DND-41 (cell line): ENCODE measurements at regions not wholly inside any gene's neighbourhood (a gene's known extent, or its start where the extent isn't known, plus 50 kb on each side); places are given as distances from the start of the nearest gene placed in this dataset.

Source experiments
- CTCF ChIP-seq: IDR thresholded peaks from 2 replicates; pipeline ENCODE4 v1.5.1; 2012; ENCODE audit warnings: borderline replicate concordance, low read length, moderate library complexity, mild to moderate bottlenecking; ENCODE audit not compliant: poor library complexity, severe bottlenecking; ENCODE audit errors: extremely low read depth
- EZH2 ChIP-seq: IDR thresholded peaks from 3 replicates; pipeline ENCODE4 v1.6.1; 2012; ENCODE audit warnings: borderline replicate concordance, low read depth, mild to moderate bottlenecking, moderate library complexity, low read length, inconsistent platforms; ENCODE audit not compliant: severe bottlenecking

- TF ChIP-seq CTCF (no peak), EZH2 (no peak)
These were observed 732.6 kb upstream of the PABPC4L start for GRCh38 chr4:134934036-134934808.
